HG03103 (cell line): ENCODE measurements at regions not wholly inside any gene's neighbourhood (a gene's known extent, or its start where the extent isn't known, plus 50 kb on each side); places are given as distances from the start of the nearest gene placed in this dataset.
"Not testable (repeated sequence)": the region's sequence is repeated elsewhere in the genome, so short reads cannot be mapped to it uniquely, and the experiment has no call there.

Experiments used
- ATAC-seq: cut with Tn5 transposase; IDR thresholded peaks from one replicate; pipeline ENCODE4 v1.9.1; 2021; ENCODE audit warnings: low read depth; ENCODE audit not compliant: unreplicated experiment

- ATAC-seq = no peak
These were observed 194.6 kb upstream of the EYA4 start for GRCh38 chr6:133046576-133046975.

GRCh38 chr6:133047065-133047665 lies 194.0 kb upstream of the EYA4 start:
- ATAC-seq = no peak

DNA sequence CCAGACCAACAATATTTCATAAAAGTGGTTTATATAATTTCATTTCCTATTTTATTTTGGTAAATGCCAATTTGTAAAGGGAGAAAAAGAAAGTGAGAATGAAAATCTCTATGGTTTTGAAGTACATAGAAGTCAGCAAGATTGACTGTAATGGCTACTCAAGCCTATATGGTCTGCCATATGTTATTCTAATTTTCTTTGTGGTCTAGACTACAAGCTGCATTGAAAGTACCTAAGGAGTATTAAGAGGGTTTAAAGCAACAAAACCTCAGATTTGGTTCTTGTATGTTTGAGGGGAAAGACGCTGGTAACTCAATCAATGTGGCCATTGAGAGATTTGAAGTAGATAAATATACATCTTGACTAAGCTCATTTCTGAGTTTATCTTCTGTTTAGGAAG lies 193.5 kb upstream of the EYA4 start:
- no peak for ATAC-seq

DNA sequence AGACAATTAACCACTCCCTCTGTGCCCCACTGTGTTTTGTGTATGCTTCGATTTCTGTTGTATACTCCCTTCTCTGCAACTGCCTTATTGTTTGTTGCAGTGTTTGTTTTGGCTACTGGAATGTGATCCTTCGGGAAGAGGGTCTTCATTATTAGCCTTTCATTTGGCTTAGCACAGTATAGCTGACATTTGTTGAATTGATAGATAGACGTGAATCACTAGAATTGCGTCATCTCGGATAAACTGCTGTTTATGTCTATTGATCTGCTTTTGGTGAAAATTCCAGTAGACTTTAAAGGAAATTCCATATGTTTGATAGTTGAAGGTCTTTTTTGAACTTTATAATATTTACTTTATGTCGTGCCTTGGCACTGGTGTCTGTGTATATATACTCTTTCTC lies 189.9 kb upstream of the EYA4 start:
- no peak for ATAC-seq

GRCh38 chr6:133052465-133052864 lies 188.7 kb upstream of the EYA4 start:
- no peak for ATAC-seq

DNA sequence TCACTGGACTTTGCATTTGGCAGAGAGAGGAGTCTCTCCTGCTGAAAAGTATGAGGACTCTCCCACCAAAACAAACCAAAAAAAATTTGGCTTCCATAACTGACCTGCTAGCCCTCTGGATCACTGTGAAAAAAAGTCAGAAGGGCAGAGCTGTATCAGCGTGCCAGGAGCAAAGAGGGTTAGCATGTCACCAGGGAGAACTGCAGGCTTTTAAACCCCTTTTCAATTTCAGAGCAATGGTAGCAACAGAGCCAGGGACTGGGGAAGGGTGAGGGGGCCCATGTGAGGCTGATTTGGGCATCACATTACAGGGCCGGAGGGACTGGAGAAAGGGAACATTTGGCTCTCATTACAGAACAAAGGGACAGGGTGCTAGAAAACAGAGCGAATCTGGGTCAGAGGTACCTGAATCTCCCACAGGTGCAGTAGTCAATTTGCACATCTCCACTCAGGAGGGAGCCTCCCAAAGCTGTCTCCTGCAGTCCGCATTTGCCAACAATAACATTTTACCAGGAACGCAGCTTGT lies 185.7 kb upstream of the EYA4 start:
- ATAC-seq = no peak

GRCh38 chr6:133057352-133057751 lies 183.8 kb upstream of the EYA4 start:
- ATAC-seq = no peak

DNA sequence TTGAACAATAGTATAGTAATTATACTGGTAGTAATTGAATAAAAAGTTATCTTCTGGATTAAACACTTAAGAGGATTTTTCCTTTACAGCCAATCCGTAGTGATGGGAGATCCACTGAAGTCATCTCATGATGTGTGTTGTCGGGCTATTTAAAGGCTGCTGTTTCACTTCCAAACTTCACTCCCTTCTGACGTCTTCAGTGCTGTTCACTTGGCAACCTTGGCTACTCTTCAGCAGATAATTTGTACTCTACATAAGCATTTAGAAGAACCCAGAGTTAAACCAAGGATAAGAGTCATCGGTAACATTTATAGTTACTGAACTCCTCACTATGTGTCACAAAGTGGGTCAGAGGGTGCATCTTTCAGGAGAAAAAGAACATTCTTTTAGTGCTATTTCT lies 179.1 kb upstream of the EYA4 start:
- ATAC-seq = no peak

- no peak for ATAC-seq
These were observed 178.4 kb upstream of the EYA4 start for GRCh38 chr6:133062696-133063306.

- no peak for ATAC-seq
These were observed 173.2 kb upstream of the EYA4 start for GRCh38 chr6:133067960-133068359.

- ATAC-seq = no peak
These were observed 170.6 kb upstream of the EYA4 start for GRCh38 chr6:133070410-133071043.

DNA sequence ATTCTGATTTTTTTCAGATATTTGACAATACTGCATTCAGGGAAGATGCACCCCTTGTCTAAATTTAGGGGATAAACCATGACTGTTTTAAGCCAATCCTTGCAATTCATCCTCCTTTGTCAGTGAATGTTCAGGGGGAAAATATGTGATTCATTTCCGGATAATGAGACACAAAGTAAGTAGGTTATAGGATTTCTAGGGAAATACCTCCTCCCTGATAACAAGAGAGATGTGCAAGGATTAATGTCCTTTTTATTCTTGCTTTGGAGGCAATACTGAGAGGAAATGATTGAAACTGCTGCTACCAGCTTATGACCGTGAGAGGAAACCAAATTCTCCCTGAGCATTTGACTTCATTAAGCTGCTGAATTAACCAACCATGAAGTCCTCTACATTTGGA lies 161.3 kb upstream of the EYA4 start:
- ATAC-seq = no peak

DNA sequence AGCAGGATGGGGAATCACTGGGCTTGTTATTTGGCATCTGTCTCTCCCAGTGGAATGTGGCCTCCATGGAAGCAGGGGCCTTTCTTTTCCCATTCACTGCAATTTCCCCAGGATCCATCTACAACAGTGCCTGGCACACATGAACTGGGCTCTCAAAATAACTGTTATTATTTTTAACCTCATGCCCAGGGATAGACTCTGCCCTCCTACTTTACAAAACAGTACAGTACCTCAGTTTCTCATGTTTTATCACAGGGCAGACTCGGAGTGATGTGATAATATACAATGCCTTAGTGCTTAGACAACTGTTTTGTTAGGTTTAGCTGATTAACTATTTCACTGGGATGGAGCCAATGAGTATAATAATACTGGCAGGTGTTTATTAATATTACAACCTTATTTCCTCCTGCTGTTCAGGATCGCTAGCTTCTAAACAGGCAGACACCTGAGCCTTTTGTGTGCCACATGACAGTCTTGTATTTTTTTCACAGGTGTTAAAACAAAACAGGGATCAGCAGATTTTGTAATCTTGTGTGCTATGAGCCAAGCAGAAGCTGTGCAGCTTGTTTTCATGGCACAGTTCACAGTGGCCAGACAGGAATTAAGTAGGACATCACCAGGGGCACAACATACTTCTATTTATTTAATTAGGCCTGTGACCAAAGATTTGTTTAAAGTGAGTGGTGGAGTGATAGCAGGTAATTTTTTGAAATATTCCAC lies 157.7 kb upstream of the EYA4 start:
- ATAC-seq = no peak

DNA sequence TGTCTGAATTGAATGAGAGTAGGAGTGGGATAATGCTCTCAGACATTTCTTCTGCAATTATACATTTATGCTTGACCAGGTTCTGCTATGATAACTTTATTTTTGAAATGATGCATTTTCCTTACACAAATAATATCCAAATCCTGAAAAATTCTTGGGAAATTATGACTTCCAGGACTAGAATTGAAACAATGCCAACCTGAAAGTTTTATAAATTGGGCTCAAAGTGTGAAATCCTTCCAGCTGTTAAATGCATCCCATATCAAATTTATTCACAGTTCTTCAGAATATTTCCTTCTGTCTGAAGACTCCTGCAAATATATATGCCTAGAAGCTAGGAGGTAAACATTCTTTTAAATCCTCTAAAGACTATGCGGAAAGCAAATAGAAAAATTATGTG lies 155.7 kb upstream of the EYA4 start:
- ATAC-seq = no peak

GRCh38 chr6:133085896-133086295 lies 155.3 kb upstream of the EYA4 start:
- no peak for ATAC-seq

GRCh38 chr6:133088931-133089695 lies 152.0 kb upstream of the EYA4 start:
- ATAC-seq = no peak

DNA sequence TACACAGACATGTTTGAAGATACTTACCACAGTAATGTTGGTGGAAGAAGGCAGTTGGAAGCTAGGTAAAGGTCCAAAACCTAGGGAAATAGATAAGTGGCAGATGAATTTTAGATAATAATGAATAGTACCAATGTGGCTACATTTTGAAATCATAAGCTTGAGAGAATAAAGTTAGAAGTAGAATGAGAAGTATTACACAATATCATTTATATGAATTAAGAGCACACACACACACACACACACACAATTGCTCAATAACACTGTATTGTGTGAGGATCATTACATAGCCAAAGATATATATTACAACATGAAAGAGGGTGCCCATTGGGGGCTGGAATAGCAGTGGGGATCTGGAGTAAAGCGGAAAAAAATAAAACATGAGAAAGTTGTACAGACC lies 149.0 kb upstream of the EYA4 start:
- ATAC-seq = no peak

- ATAC-seq = no peak
These were observed 148.4 kb upstream of the EYA4 start for GRCh38 chr6:133092771-133093170.

DNA sequence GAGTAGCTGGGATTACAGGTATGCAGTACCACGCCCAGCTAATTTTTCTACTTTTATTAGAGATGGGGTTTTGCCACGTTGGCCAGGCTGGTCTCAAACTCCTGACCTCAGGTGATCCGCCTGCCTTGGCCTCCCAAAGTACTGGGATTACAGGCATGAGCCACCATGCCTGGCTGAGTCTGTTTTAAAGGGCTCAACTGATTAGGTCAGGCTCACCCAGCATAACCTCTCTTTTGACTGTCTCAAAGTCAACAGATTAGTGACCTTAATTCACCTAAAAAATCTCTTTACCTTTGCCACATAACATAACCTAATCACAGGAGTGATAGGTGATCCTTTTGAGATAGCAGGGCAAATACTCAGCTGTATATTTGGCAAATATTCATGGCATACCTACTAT lies 147.9 kb upstream of the EYA4 start:
- ATAC-seq = not testable (repeated sequence)

- no peak for ATAC-seq
These were observed 147.2 kb upstream of the EYA4 start for GRCh38 chr6:133093956-133094355.

DNA sequence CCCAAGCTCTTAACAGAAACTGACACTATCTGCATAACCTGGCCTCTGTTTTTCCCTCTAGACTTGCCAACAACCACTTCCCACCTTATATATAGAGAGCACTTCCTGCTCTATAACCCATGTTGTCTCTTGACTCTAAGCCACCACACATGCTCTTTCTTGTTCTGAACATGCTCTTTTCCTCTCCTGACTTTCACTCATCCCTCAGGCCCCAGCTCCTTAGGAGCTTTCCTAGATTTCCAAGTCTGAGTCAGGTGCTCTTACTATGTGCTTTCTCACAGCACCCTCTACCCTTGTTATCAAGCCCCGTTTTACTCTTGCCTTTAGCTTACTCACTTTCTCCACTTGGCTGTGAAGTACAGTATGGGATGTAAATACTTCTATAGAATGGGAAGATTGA lies 143.9 kb upstream of the EYA4 start:
- ATAC-seq = no peak
